GM23338 (cell line): ENCODE measurements at regions not wholly inside any gene's neighbourhood (a gene's known extent, or its start where the extent isn't known, plus 50 kb on each side); places are given as distances from the start of the nearest gene placed in this dataset.

Source experiments
- ATAC-seq: fragments of 200-7000 bp; cut with Tn5 transposase; 3 replicates; pipeline ENCODE4 v1.9.1; 2020
- DNase-seq: peaks from one replicate; pipeline ENCODE4 v3.0.0-alpha.2; 2015; ENCODE audit warnings: low spot score
- H2AFZ ChIP-seq: fragments of 200-600 bp; sonication (generic); 2 replicates; pipeline ENCODE4 v1.8.0; 2016; ENCODE audit warnings: antibody characterized with exemption, mild to moderate bottlenecking, moderate library complexity
- H3F3A ChIP-seq: fragments of 200-600 bp; sonication (generic); replicated peaks from 2 replicates; pipeline ENCODE4 v1.8.0; 2017; ENCODE audit warnings: antibody characterized with exemption, mixed run types, low read depth
- H3K27ac ChIP-seq: fragments of 200-600 bp; sonication (generic); 2 replicates; pipeline ENCODE4 v1.6.1; 2016; ENCODE audit warnings: low read depth
- H3K27me3 ChIP-seq: fragments of 200-600 bp; sonication (generic); 2 replicates; pipeline ENCODE4 v1.8.0; 2016; ENCODE audit warnings: mild to moderate bottlenecking, mixed run types, moderate library complexity; ENCODE audit not compliant: insufficient read depth
- H3K36me3 ChIP-seq: fragments of 200-600 bp; sonication (generic); 2 replicates; pipeline ENCODE4 v1.8.0; 2016; ENCODE audit warnings: mild to moderate bottlenecking; ENCODE audit not compliant: insufficient read depth
- H3K4me1 ChIP-seq: fragments of 200-600 bp; sonication (generic); 2 replicates; pipeline ENCODE4 v1.8.0; 2016; ENCODE audit warnings: mild to moderate bottlenecking, moderate library complexity; ENCODE audit not compliant: insufficient read depth
- H3K4me2 ChIP-seq: fragments of 200-600 bp; sonication (generic); 2 replicates; pipeline ENCODE4 v1.7.1; 2017; ENCODE audit warnings: mixed run types
- H3K4me3 ChIP-seq: fragments of 200-600 bp; sonication (generic); 2 replicates; pipeline ENCODE4 v1.6.1; 2016; ENCODE audit warnings: mixed run types
- H3K79me2 ChIP-seq: fragments of 200-600 bp; sonication (generic); replicated peaks from 2 replicates; pipeline ENCODE4 v1.8.0; 2017; ENCODE audit warnings: mild to moderate bottlenecking; ENCODE audit not compliant: insufficient read depth
- H3K9me2 ChIP-seq: fragments of 200-600 bp; sonication (generic); 2 replicates; pipeline ENCODE4 v1.8.0; 2017; ENCODE audit not compliant: insufficient read depth
- H4K20me1 ChIP-seq: fragments of 200-600 bp; sonication (generic); replicated peaks from 2 replicates; pipeline ENCODE4 v1.8.0; 2017; ENCODE audit warnings: mild to moderate bottlenecking; ENCODE audit not compliant: insufficient read depth
- H3K27ac Mint-ChIP-seq: 2 replicates; pipeline ENCODE4 v1.8.0; 2020; ENCODE audit warnings: inconsistent platforms, mild to moderate bottlenecking, moderate library complexity, mixed read lengths
- H3K27me3 Mint-ChIP-seq: 3 replicates; pipeline ENCODE4 v1.8.0; 2022; ENCODE audit warnings: low read depth, mild to moderate bottlenecking, moderate library complexity, mixed read lengths, inconsistent platforms; ENCODE audit not compliant: insufficient read depth, poor library complexity
- H3K36me3 Mint-ChIP-seq: 3 replicates; pipeline ENCODE4 v1.8.0; 2021; ENCODE audit warnings: low read depth, mild to moderate bottlenecking, inconsistent platforms, moderate library complexity, mixed read lengths
- H3K4me1 Mint-ChIP-seq: 3 replicates; pipeline ENCODE4 v1.8.0; 2020; ENCODE audit warnings: mild to moderate bottlenecking, inconsistent platforms, mixed read lengths
- H3K4me3 Mint-ChIP-seq: 3 replicates; pipeline ENCODE4 v1.8.0; 2021; ENCODE audit warnings: moderate library complexity, mild to moderate bottlenecking, inconsistent platforms, mixed read lengths
- H3K9me3 Mint-ChIP-seq: 3 replicates; pipeline ENCODE4 v1.8.0; 2020; ENCODE audit warnings: moderate library complexity, mild to moderate bottlenecking, inconsistent platforms, mixed read lengths
- CREB1 ChIP-seq: fragments of 250-450 bp; sonication (Bioruptor Pico); IDR thresholded peaks from 2 replicates; pipeline ENCODE4 v1.5.0; 2020; ENCODE audit warnings: low read depth, mild to moderate bottlenecking, moderate library complexity
- CTCF ChIP-seq, 2 experiments: fragments of 200-600 bp in 1 of 2; sonication (generic) in 1 of 2; conservative IDR thresholded peaks; 2 replicates each; pipeline versions ENCODE4 v1.5.1 to v1.6.1; 2016 to 2017; ENCODE audit warnings: antibody characterized with exemption in 2 of 2, low read depth in 2 of 2, mild to moderate bottlenecking in 2 of 2, moderate library complexity in 1 of 2
- ETS1 ChIP-seq: IDR thresholded peaks from 2 replicates; pipeline ENCODE4 v1.6.1; 2016; ENCODE audit warnings: antibody characterized with exemption
- EZH2 ChIP-seq: fragments of 200-600 bp; sonication (generic); IDR thresholded peaks from one replicate; pipeline ENCODE4 v1.8.0; 2017; ENCODE audit warnings: antibody characterized with exemption, mild to moderate bottlenecking, low read depth; ENCODE audit not compliant: unreplicated experiment
- EZH2phosphoT487 ChIP-seq: fragments of 200-600 bp; sonication (generic); IDR thresholded peaks from one replicate; pipeline ENCODE4 v1.8.1; 2018; ENCODE audit warnings: antibody characterized with exemption; ENCODE audit not compliant: unreplicated experiment
- JUNB ChIP-seq: IDR thresholded peaks from one replicate; pipeline ENCODE4 v1.6.1; 2016; ENCODE audit warnings: antibody characterized with exemption; ENCODE audit not compliant: unreplicated experiment
- NANOG ChIP-seq: IDR thresholded peaks from 2 replicates; pipeline ENCODE4 v1.6.1; 2016; ENCODE audit warnings: antibody characterized with exemption, borderline replicate concordance
- POLR2AphosphoS5 ChIP-seq: IDR thresholded peaks from 2 replicates; pipeline ENCODE4 v1.6.1; 2016; ENCODE audit warnings: antibody characterized with exemption, low read depth
- STAT1 ChIP-seq: IDR thresholded peaks from one replicate; pipeline ENCODE4 v1.6.1; 2016; ENCODE audit warnings: antibody characterized with exemption; ENCODE audit not compliant: unreplicated experiment
- ZNF114 ChIP-seq: fragments of 250-450 bp; sonication (Bioruptor Pico); IDR thresholded peaks from 2 replicates; pipeline ENCODE4 v1.5.0; 2020; ENCODE audit warnings: mild to moderate bottlenecking, moderate library complexity
- ZNF331 ChIP-seq: fragments of 250-450 bp; sonication (Bioruptor Pico); IDR thresholded peaks from 2 replicates; pipeline ENCODE4 v1.5.0; 2020; ENCODE audit warnings: low read depth, mild to moderate bottlenecking, moderate library complexity
- ZNF462 ChIP-seq: fragments of 250-450 bp; sonication (Bioruptor Pico); IDR thresholded peaks from 2 replicates; pipeline ENCODE4 v1.5.0; 2020; ENCODE audit warnings: mild to moderate bottlenecking, moderate library complexity
- TF ChIP-seq, protein P1 (sequence below): IDR thresholded peaks from one replicate; pipeline ENCODE4 v1.6.1; 2018; ENCODE audit warnings: antibody characterized with exemption; ENCODE audit not compliant: unreplicated experiment

DNA sequence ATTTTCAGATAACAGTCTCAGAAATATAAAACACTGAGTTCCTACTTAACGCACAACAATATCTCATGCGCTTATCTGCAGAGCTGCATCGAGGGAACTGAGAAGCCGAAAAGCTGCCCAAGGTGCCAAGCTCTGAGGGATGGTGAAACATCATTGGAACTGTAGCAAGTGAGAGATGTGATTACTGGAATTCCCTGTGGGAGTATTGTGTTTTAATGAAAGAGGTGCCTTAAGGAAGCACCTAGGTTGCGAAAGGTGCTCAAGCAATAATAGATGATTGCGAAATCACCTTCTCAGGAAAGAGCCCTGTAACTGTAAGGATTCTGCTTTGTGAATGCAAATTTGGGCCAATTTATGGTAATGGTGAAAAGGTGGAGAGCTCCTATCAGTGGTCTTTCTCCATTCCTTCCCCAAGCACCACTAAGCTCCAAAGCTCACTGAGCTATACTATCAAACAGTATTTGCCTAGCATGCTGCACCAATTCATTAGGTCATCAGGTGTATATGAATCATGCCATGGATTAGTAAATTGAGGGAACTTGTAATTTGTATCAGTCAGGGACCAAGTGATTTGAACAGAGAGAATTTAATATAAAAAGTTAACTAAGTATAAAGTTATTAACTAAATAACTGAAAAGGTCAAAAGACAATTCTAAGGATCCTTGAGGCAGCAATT is 59.0 kb upstream of the ATP8A1 start:
- Histone ChIP-seq H4K20me1 (no peaks in the 10 kb centered on the region), H3K4me1 (peaks cover 7% of the 10 kb centered on the region; the same call in 1 of the 2 replicates), H3K79me2 (no peaks in the 10 kb centered on the region), H3K4me3 (no peak overlapping the region), H2AFZ (no peak overlapping the region; the same call in 1 of the 2 replicates), H3K9me2 (no peaks in the 10 kb centered on the region), H3F3A (no peaks in the 10 kb centered on the region), H3K4me2 (no peak overlapping the region), H3K27me3 (no peaks in the 10 kb centered on the region), H3K36me3 (no peaks in the 10 kb centered on the region), H3K27ac (no peak overlapping the region)
- Mint-ChIP-seq H3K27ac (no peak overlapping the region), H3K4me3 (no peak overlapping the region), H3K36me3 (no peaks in the 10 kb centered on the region), H3K4me1 (peaks cover 11% of the 10 kb centered on the region), H3K27me3 (no peaks in the 10 kb centered on the region), H3K9me3 (peaks cover 2% of the 10 kb centered on the region; the same call in 1 of the 3 replicates)
- TF ChIP-seq ETS1 (no peak), ZNF331 (CRISPR knock-in tag) (no peak), CTCF (conservative IDR thresholded peaks at IDR 0.05; ENCODE audit: low read depth in 2 of 2) (no peak), EZH2 (no peak), NANOG (no peak), EZH2phosphoT487 (no peak), STAT1 (no peak), POLR2AphosphoS5 (no peak), ZNF462 (no peak), JUNB (no peak), ZNF114 (CRISPR knock-in tag) (no peak), CREB1 (CRISPR knock-in tag) (no peak)
- TF ChIP-seq, protein P1, sequence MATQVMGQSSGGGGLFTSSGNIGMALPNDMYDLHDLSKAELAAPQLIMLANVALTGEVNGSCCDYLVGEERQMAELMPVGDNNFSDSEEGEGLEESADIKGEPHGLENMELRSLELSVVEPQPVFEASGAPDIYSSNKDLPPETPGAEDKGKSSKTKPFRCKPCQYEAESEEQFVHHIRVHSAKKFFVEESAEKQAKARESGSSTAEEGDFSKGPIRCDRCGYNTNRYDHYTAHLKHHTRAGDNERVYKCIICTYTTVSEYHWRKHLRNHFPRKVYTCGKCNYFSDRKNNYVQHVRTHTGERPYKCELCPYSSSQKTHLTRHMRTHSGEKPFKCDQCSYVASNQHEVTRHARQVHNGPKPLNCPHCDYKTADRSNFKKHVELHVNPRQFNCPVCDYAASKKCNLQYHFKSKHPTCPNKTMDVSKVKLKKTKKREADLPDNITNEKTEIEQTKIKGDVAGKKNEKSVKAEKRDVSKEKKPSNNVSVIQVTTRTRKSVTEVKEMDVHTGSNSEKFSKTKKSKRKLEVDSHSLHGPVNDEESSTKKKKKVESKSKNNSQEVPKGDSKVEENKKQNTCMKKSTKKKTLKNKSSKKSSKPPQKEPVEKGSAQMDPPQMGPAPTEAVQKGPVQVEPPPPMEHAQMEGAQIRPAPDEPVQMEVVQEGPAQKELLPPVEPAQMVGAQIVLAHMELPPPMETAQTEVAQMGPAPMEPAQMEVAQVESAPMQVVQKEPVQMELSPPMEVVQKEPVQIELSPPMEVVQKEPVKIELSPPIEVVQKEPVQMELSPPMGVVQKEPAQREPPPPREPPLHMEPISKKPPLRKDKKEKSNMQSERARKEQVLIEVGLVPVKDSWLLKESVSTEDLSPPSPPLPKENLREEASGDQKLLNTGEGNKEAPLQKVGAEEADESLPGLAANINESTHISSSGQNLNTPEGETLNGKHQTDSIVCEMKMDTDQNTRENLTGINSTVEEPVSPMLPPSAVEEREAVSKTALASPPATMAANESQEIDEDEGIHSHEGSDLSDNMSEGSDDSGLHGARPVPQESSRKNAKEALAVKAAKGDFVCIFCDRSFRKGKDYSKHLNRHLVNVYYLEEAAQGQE: no peak
- DNase-seq: peak; percentile 19
- no peak for ATAC-seq
